ENCODE measurements at regions not wholly inside any gene's neighbourhood (a gene's known extent, or its start where the extent isn't known, plus 50 kb on each side); places are given as distances from the start of the nearest gene placed in this dataset.

DNA sequence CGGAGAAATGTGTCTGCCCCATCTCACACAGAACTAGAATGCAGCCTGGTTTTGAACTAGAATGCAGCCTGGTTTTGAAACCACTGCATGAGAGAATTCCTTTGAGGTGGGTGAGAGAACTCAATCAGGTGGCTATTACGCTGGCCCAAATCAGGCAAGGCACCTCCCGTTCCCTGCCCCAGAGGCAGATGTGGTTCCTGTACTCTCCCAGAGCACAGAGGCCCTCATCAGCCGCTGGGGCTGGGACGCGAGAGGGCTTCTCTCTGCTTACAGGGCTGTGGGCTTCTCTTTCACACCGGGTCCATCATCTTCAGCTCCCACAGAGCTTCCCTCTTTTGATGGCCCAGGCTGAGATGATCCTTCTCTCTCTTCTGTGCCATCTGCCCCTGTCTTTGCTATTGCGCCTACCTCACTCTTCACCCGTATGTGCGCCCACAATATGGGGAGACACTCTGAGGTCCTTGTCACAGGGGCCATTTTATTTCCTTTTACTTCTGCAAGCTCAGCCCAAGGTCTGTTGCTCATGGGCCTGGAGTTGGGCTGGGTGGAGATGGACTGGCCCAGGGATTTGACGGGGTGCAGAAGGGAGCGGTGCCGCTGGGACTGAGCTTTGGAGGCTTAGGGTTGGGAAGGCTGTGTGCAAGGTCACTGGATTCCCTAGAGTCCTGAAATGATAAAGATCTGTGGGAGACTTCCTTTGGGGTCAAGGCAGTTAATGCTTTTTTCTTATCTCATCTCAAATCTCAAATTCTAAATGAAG is 84.4 kb upstream of the HS6ST1 start:
- TF ChIP-seq RXRA (IDR thresholded peaks at IDR 0.05), result no peak
- no peak for TF ChIP-seq SP1 (IDR thresholded peaks at IDR 0.05)
- TF ChIP-seq, protein P1, sequence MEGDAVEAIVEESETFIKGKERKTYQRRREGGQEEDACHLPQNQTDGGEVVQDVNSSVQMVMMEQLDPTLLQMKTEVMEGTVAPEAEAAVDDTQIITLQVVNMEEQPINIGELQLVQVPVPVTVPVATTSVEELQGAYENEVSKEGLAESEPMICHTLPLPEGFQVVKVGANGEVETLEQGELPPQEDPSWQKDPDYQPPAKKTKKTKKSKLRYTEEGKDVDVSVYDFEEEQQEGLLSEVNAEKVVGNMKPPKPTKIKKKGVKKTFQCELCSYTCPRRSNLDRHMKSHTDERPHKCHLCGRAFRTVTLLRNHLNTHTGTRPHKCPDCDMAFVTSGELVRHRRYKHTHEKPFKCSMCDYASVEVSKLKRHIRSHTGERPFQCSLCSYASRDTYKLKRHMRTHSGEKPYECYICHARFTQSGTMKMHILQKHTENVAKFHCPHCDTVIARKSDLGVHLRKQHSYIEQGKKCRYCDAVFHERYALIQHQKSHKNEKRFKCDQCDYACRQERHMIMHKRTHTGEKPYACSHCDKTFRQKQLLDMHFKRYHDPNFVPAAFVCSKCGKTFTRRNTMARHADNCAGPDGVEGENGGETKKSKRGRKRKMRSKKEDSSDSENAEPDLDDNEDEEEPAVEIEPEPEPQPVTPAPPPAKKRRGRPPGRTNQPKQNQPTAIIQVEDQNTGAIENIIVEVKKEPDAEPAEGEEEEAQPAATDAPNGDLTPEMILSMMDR (IDR thresholded peaks at IDR 0.05; ENCODE audit: low read depth, low read length, missing input control), result no peak
- TF ChIP-seq HNF4A (conservative IDR thresholded peaks at IDR 0.05), result no peak
- no peak for TF ChIP-seq YY1 (IDR thresholded peaks at IDR 0.05)
- no peak for TF ChIP-seq RAD21 (IDR thresholded peaks at IDR 0.05)
- TF ChIP-seq, protein P2, sequence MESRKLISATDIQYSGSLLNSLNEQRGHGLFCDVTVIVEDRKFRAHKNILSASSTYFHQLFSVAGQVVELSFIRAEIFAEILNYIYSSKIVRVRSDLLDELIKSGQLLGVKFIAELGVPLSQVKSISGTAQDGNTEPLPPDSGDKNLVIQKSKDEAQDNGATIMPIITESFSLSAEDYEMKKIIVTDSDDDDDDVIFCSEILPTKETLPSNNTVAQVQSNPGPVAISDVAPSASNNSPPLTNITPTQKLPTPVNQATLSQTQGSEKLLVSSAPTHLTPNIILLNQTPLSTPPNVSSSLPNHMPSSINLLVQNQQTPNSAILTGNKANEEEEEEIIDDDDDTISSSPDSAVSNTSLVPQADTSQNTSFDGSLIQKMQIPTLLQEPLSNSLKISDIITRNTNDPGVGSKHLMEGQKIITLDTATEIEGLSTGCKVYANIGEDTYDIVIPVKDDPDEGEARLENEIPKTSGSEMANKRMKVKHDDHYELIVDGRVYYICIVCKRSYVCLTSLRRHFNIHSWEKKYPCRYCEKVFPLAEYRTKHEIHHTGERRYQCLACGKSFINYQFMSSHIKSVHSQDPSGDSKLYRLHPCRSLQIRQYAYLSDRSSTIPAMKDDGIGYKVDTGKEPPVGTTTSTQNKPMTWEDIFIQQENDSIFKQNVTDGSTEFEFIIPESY (IDR thresholded peaks at IDR 0.05), result no peak

Data from liver (tissue), 3 donors.